Epidermal melanocyte (primary cell): ENCODE measurements at regions not wholly inside any gene's neighbourhood (a gene's known extent, or its start where the extent isn't known, plus 50 kb on each side); places are given as distances from the start of the nearest gene placed in this dataset.

ENCODE experiments used
- DNase-seq: peaks from one replicate; pipeline ENCODE4 v3.0.0; 2011; ENCODE audit warnings: low spot score; ENCODE audit not compliant: insufficient read length

DNA sequence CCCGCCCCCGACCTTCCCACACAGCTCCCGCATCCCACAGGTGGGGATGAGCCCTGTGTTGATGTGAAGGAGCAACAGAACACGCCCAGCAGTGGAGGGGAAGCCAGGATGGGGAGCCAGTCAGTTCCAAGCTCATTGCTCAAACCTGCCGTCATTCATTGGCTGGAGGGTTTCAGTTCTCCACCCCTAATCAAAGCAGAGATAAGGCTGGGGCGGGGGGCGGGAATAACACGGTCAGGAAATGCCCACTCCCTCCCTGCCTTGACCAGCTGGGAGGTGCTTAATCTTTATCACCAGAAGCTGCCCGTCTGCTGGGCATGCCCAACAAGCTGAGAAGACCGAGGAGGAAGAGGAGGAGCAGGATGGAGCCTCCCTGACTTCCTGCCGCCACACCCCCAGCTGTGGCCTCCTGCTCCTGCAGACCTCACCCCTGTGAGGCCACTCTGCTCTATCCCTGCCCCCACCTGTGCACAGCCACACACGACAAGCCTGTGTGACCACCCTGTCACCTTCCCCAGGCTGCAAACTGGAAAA, 265.1 kb downstream of the ZEB1 start:
- DNase-seq, result no peak

DNA sequence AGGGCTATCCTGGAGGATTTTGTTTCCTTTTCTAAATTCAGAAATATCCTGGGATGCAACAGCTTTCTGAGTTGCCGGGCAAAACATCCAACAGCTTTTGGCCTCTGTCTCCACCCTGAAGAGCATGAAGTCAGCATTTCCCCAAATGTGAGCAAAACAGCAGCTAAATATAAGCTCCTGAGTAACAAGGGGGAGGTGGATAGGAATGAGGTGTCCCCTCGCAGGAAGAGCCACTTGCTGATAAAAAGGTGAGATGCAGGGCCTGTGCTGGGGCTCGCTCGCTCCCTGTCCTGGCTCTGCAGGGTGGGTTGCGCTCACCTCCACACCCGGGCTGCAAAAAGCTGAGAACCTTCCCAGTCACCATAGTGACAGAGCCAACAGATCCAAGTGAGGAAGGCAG, 264.3 kb downstream of the ZEB1 start:
- DNase-seq, result no peak

DNA sequence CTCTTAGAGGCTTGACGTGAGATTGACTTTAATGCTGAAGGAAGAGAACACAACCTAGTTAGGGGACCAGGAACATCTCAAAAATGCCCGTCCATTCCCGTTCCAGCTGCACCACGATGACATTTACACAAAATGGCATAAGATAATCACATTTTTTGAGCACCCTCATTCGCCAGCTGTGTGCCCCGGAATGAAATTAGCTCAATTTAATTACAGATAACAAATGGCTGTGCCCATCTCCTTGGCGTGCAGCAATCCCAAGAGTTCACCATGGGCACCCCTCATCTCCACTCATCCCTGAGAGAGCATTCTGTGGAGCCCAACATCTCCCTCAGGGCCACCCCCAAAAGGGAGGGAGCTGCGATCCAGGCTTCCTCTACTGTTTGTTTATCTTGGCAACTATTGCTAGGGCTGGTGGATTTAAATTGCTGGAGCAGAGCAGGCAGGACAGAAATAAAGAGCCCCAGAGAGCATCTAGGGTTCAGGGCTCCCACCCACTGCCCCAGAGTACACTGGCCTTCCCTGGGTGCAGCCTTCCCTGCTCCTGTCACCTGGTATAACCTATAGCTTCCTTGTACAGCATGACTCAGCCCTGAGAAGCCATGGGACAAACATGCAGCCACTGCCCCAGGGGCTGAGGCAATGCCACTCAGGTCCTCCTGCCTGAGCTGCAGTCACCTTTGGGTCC, 263.5 kb downstream of the ZEB1 start:
- no peak for DNase-seq

GRCh38 chr10:31581741-31582323, 262.8 kb downstream of the ZEB1 start:
- DNase-seq, result no peak

GRCh38 chr10:31580646-31581045, 261.6 kb downstream of the ZEB1 start:
- DNase-seq, result no peak
